Adipocyte (in vitro differentiated cells): ENCODE measurements at regions not wholly inside any gene's neighbourhood (a gene's known extent, or its start where the extent isn't known, plus 50 kb on each side); places are given as distances from the start of the nearest gene placed in this dataset.

Source experiments
- DNase-seq: peaks from one replicate; pipeline ENCODE4 v3.0.0-alpha.2; 2015; ENCODE audit warnings: low read depth
- H3K27me3 ChIP-seq: replicated peaks from 2 replicates; pipeline ENCODE4 v1.7.0; 2013; ENCODE audit warnings: mild to moderate bottlenecking, low read length, moderate library complexity; ENCODE audit not compliant: control insufficient read depth, insufficient read depth
- H3K36me3 ChIP-seq: 2 replicates; pipeline ENCODE4 v1.7.0; 2013; ENCODE audit warnings: low read length, mild to moderate bottlenecking, moderate library complexity; ENCODE audit not compliant: control insufficient read depth, insufficient read depth, severe bottlenecking
- H3K4me1 ChIP-seq: 2 replicates; pipeline ENCODE4 v1.7.0; 2013; ENCODE audit warnings: mild to moderate bottlenecking, low read length, moderate library complexity; ENCODE audit not compliant: control insufficient read depth, insufficient read depth
- H3K4me3 ChIP-seq: 2 replicates; pipeline ENCODE4 v1.7.0; 2013; ENCODE audit warnings: mild to moderate bottlenecking, low read length, moderate library complexity
- H3K9ac ChIP-seq: 2 replicates; pipeline ENCODE4 v1.7.0; 2013; ENCODE audit warnings: mild to moderate bottlenecking, low read length, moderate library complexity
- H3K9me3 ChIP-seq: 2 replicates; pipeline ENCODE4 v1.7.0; 2013; ENCODE audit warnings: mild to moderate bottlenecking, low read length, moderate library complexity; ENCODE audit not compliant: control insufficient read depth

- no peaks in the 10 kb centered on the region for H3K9me3 ChIP-seq
- no peaks in the 10 kb centered on the region for H3K4me1 ChIP-seq
- no peak for DNase-seq
- H3K36me3 ChIP-seq: no peaks in the 10 kb centered on the region
- H3K27me3 ChIP-seq: peaks cover 12% of the 10 kb centered on the region
- H3K9ac ChIP-seq: no peak overlapping the region
- H3K4me3 ChIP-seq: no peak overlapping the region
These were observed 118.7 kb downstream of the BMP2 start for GRCh38 chr20:6886065-6886729.

GRCh38 chr20:6887966-6888365, 120.5 kb downstream of the BMP2 start:
- Histone ChIP-seq H3K4me3 (no peak overlapping the region), H3K4me1 (no peaks in the 10 kb centered on the region), H3K9me3 (no peaks in the 10 kb centered on the region), H3K27me3 (peaks cover 12% of the 10 kb centered on the region), H3K36me3 (no peaks in the 10 kb centered on the region), H3K9ac (no peak overlapping the region)
- no peak for DNase-seq

- H3K36me3 ChIP-seq: no peaks in the 10 kb centered on the region
- no peak overlapping the region for H3K4me3 ChIP-seq
- no peak for DNase-seq
- H3K4me1 ChIP-seq: no peaks in the 10 kb centered on the region
- peaks cover 12% of the 10 kb centered on the region for H3K27me3 ChIP-seq
- H3K9ac ChIP-seq: no peak overlapping the region
- no peaks in the 10 kb centered on the region for H3K9me3 ChIP-seq
These were observed 121.4 kb downstream of the BMP2 start for GRCh38 chr20:6888736-6889395.

GRCh38 chr20:6892724-6893123, 125.2 kb downstream of the BMP2 start:
- Histone ChIP-seq H3K36me3 (no peaks in the 10 kb centered on the region), H3K4me1 (no peaks in the 10 kb centered on the region), H3K4me3 (no peak overlapping the region), H3K9me3 (no peaks in the 10 kb centered on the region), H3K27me3 (peaks cover 6% of the 10 kb centered on the region), H3K9ac (no peak overlapping the region)
- no peak for DNase-seq

GRCh38 chr20:6898928-6899327, 131.4 kb downstream of the BMP2 start:
- Histone ChIP-seq H3K27me3 (no peaks in the 10 kb centered on the region), H3K4me3 (no peak overlapping the region), H3K9ac (no peak overlapping the region), H3K36me3 (no peaks in the 10 kb centered on the region), H3K9me3 (no peaks in the 10 kb centered on the region), H3K4me1 (no peaks in the 10 kb centered on the region)
- DNase-seq: no peak

- Histone ChIP-seq H3K27me3 (peaks cover 3% of the 10 kb centered on the region), H3K36me3 (no peaks in the 10 kb centered on the region), H3K9ac (no peak overlapping the region), H3K9me3 (no peaks in the 10 kb centered on the region), H3K4me1 (no peaks in the 10 kb centered on the region), H3K4me3 (no peak overlapping the region)
- no peak for DNase-seq
These were observed 139.4 kb downstream of the BMP2 start for GRCh38 chr20:6906871-6907270.

GRCh38 chr20:6908673-6909072, 141.2 kb downstream of the BMP2 start:
- no peak overlapping the region for H3K9ac ChIP-seq
- H3K4me1 ChIP-seq: no peaks in the 10 kb centered on the region
- H3K9me3 ChIP-seq: no peaks in the 10 kb centered on the region
- H3K27me3 ChIP-seq: peaks cover 3% of the 10 kb centered on the region
- DNase-seq: no peak
- H3K36me3 ChIP-seq: no peaks in the 10 kb centered on the region
- H3K4me3 ChIP-seq: no peak overlapping the region

GRCh38 chr20:6909608-6910007, 142.1 kb downstream of the BMP2 start:
- Histone ChIP-seq H3K4me1 (no peaks in the 10 kb centered on the region), H3K9me3 (no peaks in the 10 kb centered on the region), H3K36me3 (no peaks in the 10 kb centered on the region), H3K9ac (no peak overlapping the region), H3K27me3 (peaks cover 3% of the 10 kb centered on the region), H3K4me3 (no peak overlapping the region)
- DNase-seq: no peak

- Histone ChIP-seq H3K9ac (no peak overlapping the region), H3K4me1 (no peaks in the 10 kb centered on the region), H3K4me3 (no peak overlapping the region), H3K9me3 (no peaks in the 10 kb centered on the region), H3K27me3 (no peaks in the 10 kb centered on the region), H3K36me3 (no peaks in the 10 kb centered on the region)
- DNase-seq: no peak
These were observed 147.5 kb downstream of the BMP2 start for GRCh38 chr20:6914986-6915385.

- H3K9ac ChIP-seq: no peak overlapping the region
- no peaks in the 10 kb centered on the region for H3K36me3 ChIP-seq
- H3K4me1 ChIP-seq: no peaks in the 10 kb centered on the region
- H3K27me3 ChIP-seq: no peaks in the 10 kb centered on the region
- no peak overlapping the region for H3K4me3 ChIP-seq
- no peaks in the 10 kb centered on the region for H3K9me3 ChIP-seq
- no peak for DNase-seq
These were observed 149.5 kb downstream of the BMP2 start for GRCh38 chr20:6916938-6917337.

GRCh38 chr20:6919792-6920468, 152.4 kb downstream of the BMP2 start:
- no peaks in the 10 kb centered on the region for H3K9me3 ChIP-seq
- no peak overlapping the region for H3K9ac ChIP-seq
- H3K4me3 ChIP-seq: no peak overlapping the region
- H3K27me3 ChIP-seq: no peaks in the 10 kb centered on the region
- H3K4me1 ChIP-seq: no peaks in the 10 kb centered on the region
- no peak for DNase-seq
- no peaks in the 10 kb centered on the region for H3K36me3 ChIP-seq
